Stimulated activated CD4-positive, alpha-beta T cell treated with anti-CD3 and anti-CD28 coated beads, Interleukin-4, amount 100 ng/mL, for 1 hour (primary cell): ENCODE measurements at regions not wholly inside any gene's neighbourhood (a gene's known extent, or its start where the extent isn't known, plus 50 kb on each side); places are given as distances from the start of the nearest gene placed in this dataset.
"Not testable (repeated sequence)": the region's sequence is repeated elsewhere in the genome, so short reads cannot be mapped to it uniquely, and the experiment has no call there.

ENCODE experiments used
- DNase-seq: peaks from one replicate; pipeline ENCODE4 v3.0.0-alpha.2; 2020

DNA sequence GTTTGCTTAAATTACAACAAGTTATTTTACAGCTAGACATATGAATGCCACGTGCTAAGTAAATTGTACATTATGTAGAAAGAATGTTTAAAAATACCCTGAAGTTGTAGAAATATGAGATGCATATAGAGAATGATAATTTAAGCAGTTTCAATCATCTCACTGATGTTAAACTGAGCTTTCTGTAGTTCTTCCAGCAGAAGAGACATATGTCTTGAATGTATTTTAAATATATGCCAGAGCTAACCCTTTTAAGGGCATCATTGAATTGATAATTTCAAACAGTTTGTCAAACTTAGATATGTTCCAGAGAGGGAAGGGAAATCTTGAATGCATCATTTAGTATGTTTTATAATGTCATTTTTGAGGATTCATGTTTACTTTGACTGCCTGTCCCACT lies 255.2 kb downstream of the MDFIC start:
- no peak for DNase-seq

DNA sequence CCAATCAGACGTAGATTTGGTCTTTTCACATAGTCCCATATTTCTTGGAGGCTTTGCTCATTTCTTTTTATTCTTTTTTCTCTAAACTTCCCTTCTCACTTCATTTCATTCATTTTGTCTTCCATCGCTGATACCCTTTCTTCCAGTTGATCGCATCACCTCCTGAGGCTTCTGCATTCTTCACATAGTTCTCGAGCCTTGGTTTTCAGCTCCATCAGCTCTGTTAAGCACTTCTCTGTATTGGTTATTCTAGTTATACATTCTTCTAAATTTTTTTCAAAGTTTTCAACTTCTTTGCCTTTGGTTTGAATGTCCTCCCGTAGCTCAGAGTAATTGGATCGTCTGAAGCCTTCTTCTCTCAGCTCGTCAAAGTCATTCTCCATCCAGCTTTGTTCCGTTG lies 250.5 kb downstream of the MDFIC start:
- not testable (repeated sequence) for DNase-seq

- no peak for DNase-seq
These were observed 232.0 kb downstream of the MDFIC start for GRCh38 chr7:115153769-115154477.

DNA sequence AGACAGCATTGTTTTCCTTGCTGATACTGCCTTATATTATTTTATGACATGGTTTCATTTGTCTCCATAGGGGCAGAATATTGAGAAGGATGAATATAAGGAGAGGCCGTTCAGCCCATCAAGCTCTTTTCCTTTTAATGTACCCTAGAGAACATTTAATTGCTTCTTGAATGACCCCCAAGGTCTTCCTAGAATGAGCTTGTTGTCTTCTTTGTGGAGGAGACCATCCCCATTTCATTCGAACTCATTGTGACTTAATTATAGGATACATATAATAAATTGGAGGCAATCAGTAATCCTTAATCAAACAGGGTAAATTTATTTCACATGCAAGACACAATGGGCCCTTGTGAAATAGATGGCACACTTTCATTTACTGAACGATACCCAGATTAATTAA lies 231.3 kb downstream of the MDFIC start:
- DNase-seq: no peak

DNA sequence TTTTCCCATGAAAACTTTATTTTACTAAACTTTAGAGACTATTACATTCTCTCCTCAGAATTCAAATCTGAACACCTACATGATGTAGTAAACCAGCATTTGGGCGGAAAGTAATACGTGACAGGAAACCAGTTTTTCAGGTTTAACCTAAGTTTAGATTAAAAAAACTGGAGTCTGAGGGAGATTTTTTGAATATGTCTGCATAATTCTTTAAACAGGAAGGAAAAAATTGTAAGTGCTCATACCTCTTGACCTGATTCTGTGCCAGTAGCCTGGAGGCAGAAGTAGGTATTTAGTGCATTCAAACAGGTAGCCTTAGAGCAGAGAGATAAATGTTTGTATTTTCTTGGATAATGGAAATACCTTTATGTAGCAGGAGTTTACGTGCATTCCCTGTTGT lies 224.3 kb downstream of the MDFIC start:
- DNase-seq: no peak

DNA sequence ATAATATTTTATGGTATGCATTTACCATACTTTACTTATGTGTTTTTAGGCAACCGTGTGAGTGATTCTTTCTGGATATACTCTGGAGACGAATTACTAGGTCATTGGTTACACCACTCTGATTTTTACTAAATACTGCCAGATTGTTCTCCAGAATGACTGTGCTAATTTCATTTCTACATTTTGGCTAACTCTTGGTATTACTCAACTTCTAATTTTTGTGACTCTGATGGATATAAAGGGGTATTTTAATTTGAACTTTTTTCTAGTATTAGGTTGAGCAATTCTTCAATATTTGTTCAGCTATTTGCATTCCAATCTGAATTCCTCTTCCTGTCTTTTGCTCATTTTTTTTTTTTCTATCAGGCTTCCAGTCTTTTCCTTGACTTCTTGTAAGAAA lies 223.6 kb downstream of the MDFIC start:
- DNase-seq: no peak

GRCh38 chr7:115137816-115138215 lies 215.9 kb downstream of the MDFIC start:
- DNase-seq: no peak

- no peak for DNase-seq
These were observed 215.0 kb downstream of the MDFIC start for GRCh38 chr7:115136796-115137443.

DNA sequence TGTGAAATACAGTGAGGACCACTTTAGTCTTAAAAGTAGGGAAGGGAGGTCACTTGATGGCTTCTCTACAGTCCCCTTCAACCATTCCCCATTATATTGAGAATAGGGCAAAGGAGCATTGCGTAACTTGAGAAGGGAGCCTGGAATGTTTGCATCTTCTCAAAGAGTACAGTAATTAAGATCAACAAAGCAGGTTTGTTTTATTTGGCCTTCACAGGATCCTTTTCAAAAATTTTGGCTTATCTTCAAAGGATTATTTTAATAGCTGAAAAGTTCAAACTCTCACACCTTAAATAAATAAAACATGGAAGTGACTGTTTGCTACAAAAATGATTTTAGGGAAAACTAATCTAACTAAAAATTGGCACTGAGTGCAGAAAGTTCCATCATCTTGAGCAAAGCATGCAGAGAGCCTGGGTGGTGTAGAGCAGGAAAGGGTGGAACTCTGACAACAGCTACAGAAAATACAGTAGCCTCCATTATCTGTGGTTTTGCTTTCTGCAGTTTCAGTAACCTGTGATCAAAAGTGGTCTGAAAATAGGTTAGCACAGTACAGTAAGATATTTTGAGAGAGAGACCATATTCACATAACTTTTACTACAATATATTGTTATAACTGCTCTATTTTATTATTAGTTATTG lies 214.0 kb downstream of the MDFIC start:
- no peak for DNase-seq

DNA sequence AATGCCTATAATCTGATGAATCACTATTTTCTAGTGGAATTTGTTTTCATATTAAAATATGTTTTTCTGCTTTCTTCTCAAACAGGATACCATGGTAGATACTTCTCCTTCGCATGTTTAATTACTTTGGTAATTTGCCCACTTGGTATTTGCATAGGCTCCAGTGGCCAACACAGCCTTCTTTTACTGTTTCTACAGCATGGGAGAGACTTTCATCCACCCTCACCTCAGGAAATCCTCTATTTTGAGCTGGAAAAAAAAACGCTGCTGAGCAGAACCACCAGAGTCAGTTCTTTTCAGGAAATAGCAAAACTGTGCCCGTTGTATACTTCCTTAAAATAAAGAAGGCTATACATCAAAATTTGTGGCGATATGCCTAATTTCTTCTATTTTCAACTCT lies 213.3 kb downstream of the MDFIC start:
- DNase-seq: no peak

- no peak for DNase-seq
These were observed 211.4 kb downstream of the MDFIC start for GRCh38 chr7:115133248-115133647.

GRCh38 chr7:115132096-115132495 lies 210.2 kb downstream of the MDFIC start:
- DNase-seq: no peak

- DNase-seq: no peak
These were observed 206.3 kb downstream of the MDFIC start for GRCh38 chr7:115128154-115128553.

DNA sequence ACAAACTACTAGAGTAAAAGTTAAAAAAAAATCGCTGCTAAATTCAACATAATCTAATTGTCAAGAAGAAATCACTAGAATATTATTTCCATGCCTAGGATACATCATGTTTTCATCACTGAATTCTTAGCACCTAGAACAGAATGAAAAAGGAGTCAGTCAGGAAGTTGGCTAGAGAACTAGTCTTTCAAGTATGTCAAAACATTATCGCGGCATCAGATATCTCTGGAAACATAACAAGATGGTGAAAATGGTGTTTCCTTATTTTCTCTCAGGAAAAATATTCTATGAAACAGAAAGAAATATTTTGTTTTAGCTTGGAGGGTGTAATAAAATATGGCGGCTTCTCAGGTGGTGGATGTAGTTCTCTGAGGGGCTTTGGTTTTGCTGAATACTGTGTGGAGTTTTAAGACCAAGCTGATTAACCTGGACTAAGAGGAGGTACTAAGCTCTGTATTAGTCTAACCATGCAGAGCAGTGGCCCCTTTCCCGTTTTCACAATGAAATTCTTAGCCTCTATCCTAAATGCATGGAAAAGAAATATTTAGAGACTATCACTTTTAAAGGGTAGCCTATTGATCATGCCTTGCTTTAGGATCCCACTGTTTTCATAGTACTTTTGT lies 205.6 kb downstream of the MDFIC start:
- no peak for DNase-seq

- DNase-seq: no peak
These were observed 203.9 kb downstream of the MDFIC start for GRCh38 chr7:115125750-115126149.

- no peak for DNase-seq
These were observed 203.4 kb downstream of the MDFIC start for GRCh38 chr7:115125312-115125711.

DNA sequence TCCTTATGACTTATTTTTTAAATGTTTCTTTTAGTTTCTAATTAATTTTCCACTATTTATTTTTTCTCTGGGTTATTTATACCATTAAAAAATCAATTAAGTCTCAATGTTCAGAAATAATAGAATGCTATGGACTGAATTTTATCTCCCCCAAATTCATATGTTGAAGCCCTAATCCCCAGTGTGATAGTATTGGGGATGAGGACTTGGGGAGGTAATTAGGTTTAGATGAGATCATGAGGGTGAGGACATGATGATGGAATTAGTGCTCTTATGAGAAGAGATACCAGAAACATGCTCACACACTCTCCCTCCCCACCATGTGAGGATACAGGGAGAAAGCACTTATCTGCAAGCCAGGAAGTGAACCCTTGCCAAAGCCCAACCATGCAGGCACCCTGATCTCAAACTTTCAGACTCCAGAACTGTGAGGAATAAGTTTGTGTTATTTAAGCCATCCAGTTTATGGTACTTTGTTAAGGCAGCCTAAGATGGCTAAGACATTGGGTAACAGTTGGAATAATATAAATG lies 202.6 kb downstream of the MDFIC start:
- no peak for DNase-seq

- no peak for DNase-seq
These were observed 201.5 kb downstream of the MDFIC start for GRCh38 chr7:115123441-115123840.

- no peak for DNase-seq
These were observed 200.5 kb downstream of the MDFIC start for GRCh38 chr7:115122388-115122787.

- no peak for DNase-seq
These were observed 195.9 kb downstream of the MDFIC start for GRCh38 chr7:115117748-115118147.

GRCh38 chr7:115116773-115117715 lies 195.2 kb downstream of the MDFIC start:
- no peak for DNase-seq

GRCh38 chr7:115113776-115114175 lies 191.9 kb downstream of the MDFIC start:
- DNase-seq: no peak
